ENCODE measurements at regions not wholly inside any gene's neighbourhood (a gene's known extent, or its start where the extent isn't known, plus 50 kb on each side); places are given as distances from the start of the nearest gene placed in this dataset.

DNA sequence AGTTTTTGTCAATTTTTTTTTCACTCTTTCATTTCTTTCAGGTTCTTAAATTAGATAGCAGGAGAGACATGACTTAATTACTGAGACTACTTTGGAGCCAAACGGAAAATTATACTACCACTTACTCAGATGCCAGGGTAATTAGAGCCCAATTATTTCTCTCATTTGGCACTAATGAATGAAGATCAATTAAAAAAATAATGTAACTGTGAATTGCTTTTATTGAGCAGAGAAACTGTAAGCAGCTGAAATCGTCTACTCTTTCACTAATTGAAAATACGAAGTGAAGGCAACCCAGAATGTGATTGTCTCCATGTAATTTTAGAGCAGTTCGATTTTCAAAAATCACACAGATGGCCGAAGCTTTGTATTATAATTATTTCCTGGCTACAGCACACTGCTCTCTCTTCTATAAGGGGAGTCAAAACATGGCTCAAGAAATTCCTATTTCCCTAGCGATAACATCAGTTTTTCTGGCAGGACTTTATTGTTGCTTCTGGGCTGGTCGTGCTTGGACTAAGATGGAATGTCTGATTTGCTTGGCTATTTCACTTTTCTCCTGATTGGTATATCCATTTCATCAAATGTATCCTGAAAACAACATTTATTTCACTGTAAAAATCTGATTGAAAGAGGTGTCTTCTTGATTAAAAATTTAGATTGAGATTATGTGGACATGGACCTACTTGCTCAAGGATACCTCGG lies 55.8 kb upstream of the PDZRN3 start:
- H3K27me3 ChIP-seq (ENCODE audit: control insufficient read depth, low read length): no peaks in the 10 kb centered on the region
- H3K9me2 ChIP-seq (replicated peaks; ENCODE audit: control insufficient read depth, low read length): no peaks in the 10 kb centered on the region
- no peak overlapping the region for H3K4me3 ChIP-seq (ENCODE audit: low read length)
- no peak for TF ChIP-seq CTCF (IDR thresholded peaks at IDR 0.05; ENCODE audit: low read depth, low read length, poor library complexity, severe bottlenecking)
- no peak for TF ChIP-seq EZH2phosphoT487 (IDR thresholded peaks at IDR 0.05; ENCODE audit: borderline replicate concordance, low read length)
- H4K20me1 ChIP-seq (ENCODE audit: control insufficient read depth, insufficient read depth, low read depth, low read length): no peaks in the 10 kb centered on the region
- H3F3A ChIP-seq (ENCODE audit: control insufficient read depth, insufficient read depth): no peaks in the 10 kb centered on the region
- H3K27ac ChIP-seq (ENCODE audit: low read depth, low read length): no peak overlapping the region
- H3K36me3 ChIP-seq (ENCODE audit: control insufficient read depth, low read length): no peaks in the 10 kb centered on the region
- no peaks in the 10 kb centered on the region for H3K79me2 ChIP-seq (ENCODE audit: control insufficient read depth, low read length)
- no peak overlapping the region for H3K4me2 ChIP-seq (ENCODE audit: low read length)
- H3K4me1 ChIP-seq (ENCODE audit: control insufficient read depth, low read length): no peaks in the 10 kb centered on the region
- H3K9me3 ChIP-seq (ENCODE audit: control insufficient read depth, insufficient read depth, low read length): no peaks in the 10 kb centered on the region

DNA sequence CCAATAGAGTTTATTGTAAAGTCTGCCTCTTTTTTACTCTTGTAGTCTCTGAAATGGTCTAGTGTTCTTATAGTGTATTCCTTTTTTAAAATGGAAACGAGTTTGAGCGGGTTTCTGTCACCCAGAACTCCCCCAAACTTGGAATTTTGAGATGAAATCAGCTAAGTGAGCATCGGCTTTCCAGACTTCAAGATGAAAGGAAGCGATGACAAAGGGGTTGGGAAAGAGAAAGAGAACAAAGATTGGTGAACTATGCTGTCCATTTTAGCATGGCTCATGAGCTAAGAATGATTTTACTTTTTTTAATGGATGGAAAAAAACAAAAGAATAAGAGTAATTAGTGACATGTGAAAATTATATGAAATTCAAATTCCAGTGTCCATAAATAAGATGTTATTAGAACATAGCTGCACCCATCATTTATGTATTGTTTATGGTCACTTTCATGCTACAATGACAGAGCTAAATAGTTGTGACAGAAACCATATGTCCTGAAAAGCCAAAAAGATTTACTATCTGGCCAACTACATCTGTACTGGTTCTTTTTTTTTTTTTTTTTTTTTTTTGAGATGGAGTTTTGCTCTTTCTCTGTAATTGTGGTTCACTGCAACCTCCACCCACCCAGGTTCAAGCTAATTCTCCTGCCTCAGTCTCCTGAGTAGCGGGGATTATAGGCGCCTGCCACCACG lies 52.7 kb upstream of the PDZRN3 start:
- H3K79me2 ChIP-seq (ENCODE audit: control insufficient read depth, low read length): no peaks in the 10 kb centered on the region
- H3K9me2 ChIP-seq (replicated peaks; ENCODE audit: control insufficient read depth, low read length): no peaks in the 10 kb centered on the region
- no peaks in the 10 kb centered on the region for H4K20me1 ChIP-seq (ENCODE audit: control insufficient read depth, insufficient read depth, low read depth, low read length)
- no peaks in the 10 kb centered on the region for H3K36me3 ChIP-seq (ENCODE audit: control insufficient read depth, low read length)
- no peaks in the 10 kb centered on the region for H3K27me3 ChIP-seq (ENCODE audit: control insufficient read depth, low read length)
- H3K27ac ChIP-seq (ENCODE audit: low read depth, low read length): no peak overlapping the region
- H3F3A ChIP-seq (ENCODE audit: control insufficient read depth, insufficient read depth): no peaks in the 10 kb centered on the region
- no peak for TF ChIP-seq EZH2phosphoT487 (IDR thresholded peaks at IDR 0.05; ENCODE audit: borderline replicate concordance, low read length)
- TF ChIP-seq CTCF (IDR thresholded peaks at IDR 0.05; ENCODE audit: low read depth, low read length, poor library complexity, severe bottlenecking): no peak
- H3K4me2 ChIP-seq (ENCODE audit: low read length): no peak overlapping the region
- H3K9me3 ChIP-seq (ENCODE audit: control insufficient read depth, insufficient read depth, low read length): no peaks in the 10 kb centered on the region
- no peaks in the 10 kb centered on the region for H3K4me1 ChIP-seq (ENCODE audit: control insufficient read depth, low read length)
- no peak overlapping the region for H3K4me3 ChIP-seq (ENCODE audit: low read length)
